H9 (cell line): ENCODE measurements at regions not wholly inside any gene's neighbourhood (a gene's known extent, or its start where the extent isn't known, plus 50 kb on each side); places are given as distances from the start of the nearest gene placed in this dataset.

ENCODE experiments used
- DNase-seq: peaks from one replicate; pipeline ENCODE4 v3.0.0-alpha.2; 2017
- H2AFZ ChIP-seq: one replicate; pipeline ENCODE4 v1.6.1; 2013; ENCODE audit warnings: mild to moderate bottlenecking, low read length, control low read depth, moderate library complexity
- H2AK5ac ChIP-seq: 2 replicates; pipeline ENCODE4 v1.6.1; 2013; ENCODE audit warnings: low read length, control low read depth, mixed read lengths; ENCODE audit not compliant: insufficient read length
- H2BK120ac ChIP-seq: one replicate; pipeline ENCODE4 v1.6.1; 2013; ENCODE audit warnings: low read depth, mild to moderate bottlenecking, low read length, control low read depth, inconsistent platforms; ENCODE audit not compliant: poor library complexity, severe bottlenecking
- H2BK12ac ChIP-seq: 2 replicates; pipeline ENCODE4 v1.6.1; 2013; ENCODE audit warnings: low read length, control low read depth, mixed read lengths, low read depth; ENCODE audit not compliant: insufficient read length
- H2BK15ac ChIP-seq: 2 replicates; pipeline ENCODE4 v1.6.1; 2013; ENCODE audit warnings: low read depth, low read length, control low read depth
- H2BK20ac ChIP-seq: one replicate; pipeline ENCODE4 v1.6.1; 2013; ENCODE audit warnings: low read depth, mild to moderate bottlenecking, low read length, control low read depth, inconsistent platforms; ENCODE audit not compliant: poor library complexity, severe bottlenecking
- H2BK5ac ChIP-seq: 2 replicates; pipeline ENCODE4 v1.6.1; 2013; ENCODE audit warnings: low read length, control low read depth, mixed read lengths; ENCODE audit not compliant: insufficient read length
- H3K14ac ChIP-seq: 2 replicates; pipeline ENCODE4 v1.6.1; 2013; ENCODE audit warnings: low read length, control low read depth; ENCODE audit not compliant: insufficient read depth
- H3K18ac ChIP-seq: 2 replicates; pipeline ENCODE4 v1.6.1; 2013; ENCODE audit warnings: low read depth, mild to moderate bottlenecking, mixed read lengths, low read length, control low read depth; ENCODE audit not compliant: insufficient read length
- H3K23ac ChIP-seq: 2 replicates; pipeline ENCODE4 v1.6.1; 2013; ENCODE audit warnings: low read length, control low read depth, mixed read lengths, low read depth; ENCODE audit not compliant: insufficient read length
- H3K23me2 ChIP-seq: 2 replicates; pipeline ENCODE4 v1.6.1; 2013; ENCODE audit warnings: low read depth, mild to moderate bottlenecking, mixed read lengths, low read length, control low read depth; ENCODE audit not compliant: insufficient read length, poor library complexity, severe bottlenecking
- H3K27ac ChIP-seq: 2 replicates; pipeline ENCODE4 v1.5.1; 2013; ENCODE audit warnings: low read length, control low read depth, mixed read lengths, low read depth; ENCODE audit not compliant: insufficient read length
- H3K27me3 ChIP-seq: 2 replicates; pipeline ENCODE4 v1.6.1; 2013; ENCODE audit warnings: low read length, control low read depth, inconsistent platforms; ENCODE audit not compliant: insufficient read depth
- H3K4ac ChIP-seq: 2 replicates; pipeline ENCODE4 v1.6.1; 2013; ENCODE audit warnings: low read depth, mild to moderate bottlenecking, control low read depth, inconsistent platforms, low read length, moderate library complexity
- H3K4me1 ChIP-seq: 2 replicates; pipeline ENCODE4 v1.6.1; 2013; ENCODE audit warnings: low read length, control low read depth, inconsistent platforms; ENCODE audit not compliant: insufficient read depth
- H3K4me2 ChIP-seq: 2 replicates; pipeline ENCODE4 v1.6.1; 2013; ENCODE audit warnings: low read length, control low read depth, mixed read lengths; ENCODE audit not compliant: insufficient read length, insufficient read depth
- H3K56ac ChIP-seq: 2 replicates; pipeline ENCODE4 v1.6.1; 2013; ENCODE audit warnings: low read depth, mild to moderate bottlenecking, mixed read lengths, low read length, control low read depth; ENCODE audit not compliant: insufficient read length
- H3K79me1 ChIP-seq: 2 replicates; pipeline ENCODE4 v1.6.1; 2013; ENCODE audit warnings: low read depth, mild to moderate bottlenecking, moderate library complexity, low read length, control low read depth, inconsistent platforms; ENCODE audit not compliant: insufficient read depth, poor library complexity, severe bottlenecking
- H3K79me2 ChIP-seq: 2 replicates; pipeline ENCODE4 v1.6.1; 2013; ENCODE audit warnings: low read length, control low read depth, inconsistent platforms; ENCODE audit not compliant: insufficient read depth
- H3K9ac ChIP-seq: 2 replicates; pipeline ENCODE4 v1.6.1; 2013; ENCODE audit warnings: low read length, control low read depth, mixed read lengths; ENCODE audit not compliant: insufficient read length; ENCODE audit errors: extremely low read depth
- H3K9me3 ChIP-seq: one replicate; pipeline ENCODE4 v1.6.1; 2013; ENCODE audit warnings: low read depth, low read length, inconsistent platforms; ENCODE audit not compliant: control insufficient read depth
- H3T11ph ChIP-seq: one replicate; pipeline ENCODE4 v1.6.1; 2013; ENCODE audit warnings: mild to moderate bottlenecking, low read length, control low read depth, inconsistent platforms
- H4K20me1 ChIP-seq: one replicate; pipeline ENCODE4 v1.6.1; 2013; ENCODE audit not compliant: control insufficient read depth, insufficient read length, insufficient read depth
- H4K5ac ChIP-seq: 2 replicates; pipeline ENCODE4 v1.6.1; 2013; ENCODE audit warnings: low read depth, mild to moderate bottlenecking, mixed read lengths, low read length, control low read depth; ENCODE audit not compliant: insufficient read length
- H4K8ac ChIP-seq: replicated peaks from 2 replicates; pipeline ENCODE4 v1.6.1; 2013; ENCODE audit warnings: low read length, control low read depth, mixed read lengths, low read depth; ENCODE audit not compliant: insufficient read length
- H4K91ac ChIP-seq: 2 replicates; pipeline ENCODE4 v1.6.1; 2013; ENCODE audit warnings: low read depth, mild to moderate bottlenecking, moderate library complexity, mixed read lengths, low read length, control low read depth; ENCODE audit not compliant: insufficient read length
- H3K27ac Mint-ChIP-seq, 3 experiments: 2 replicates in 2 of 3; 3 replicates in 1 of 3; pipeline ENCODE4 v1.8.0; 2020 to 2021; ENCODE audit warnings: mixed read lengths in 3 of 3, mild to moderate bottlenecking in 1 of 3, moderate library complexity in 1 of 3
- H3K27me3 Mint-ChIP-seq: 2 replicates; pipeline ENCODE4 v1.8.0; 2021; ENCODE audit warnings: low read depth, mild to moderate bottlenecking, moderate library complexity, mixed read lengths
- H3K36me3 Mint-ChIP-seq, 3 experiments: 2 replicates in 2 of 3; 3 replicates in 1 of 3; pipeline ENCODE4 v1.8.0; 2020 to 2021; ENCODE audit warnings: low read depth in 3 of 3, mixed read lengths in 3 of 3; ENCODE audit not compliant: insufficient read depth in 1 of 3
- H3K4me1 Mint-ChIP-seq, 2 experiments: 2 replicates each; pipeline ENCODE4 v1.8.0; 2020; ENCODE audit warnings: mixed read lengths in 2 of 2
- H3K4me3 Mint-ChIP-seq, 2 experiments: 2 replicates in 1 of 2; 3 replicates in 1 of 2; pipeline ENCODE4 v1.8.0; 2020 to 2021; ENCODE audit warnings: mild to moderate bottlenecking in 2 of 2, mixed read lengths in 2 of 2, moderate library complexity in 1 of 2
- H3K9me3 Mint-ChIP-seq, 2 experiments: 2 replicates in 1 of 2; 3 replicates in 1 of 2; pipeline ENCODE4 v1.8.0; 2020; ENCODE audit warnings: mild to moderate bottlenecking in 2 of 2, mixed read lengths in 2 of 2, moderate library complexity in 1 of 2
- CTCF ChIP-seq: fragments of 200-600 bp; sonication (generic); conservative IDR thresholded peaks from 3 replicates; pipeline ENCODE4 v1.8.0; 2021; ENCODE audit warnings: antibody characterized with exemption, mild to moderate bottlenecking
- WGBS: extraction: QIAGEN DNeasy Blood & Tissue Kit; methylation state at CpG from one replicate; pipeline ENCODE4 v1.1.7; 2013; ENCODE audit warnings: missing lambda C conversion rate, low lambda C conversion rate, mixed read lengths; ENCODE audit not compliant: insufficient read length; ENCODE audit errors: extremely low coverage; 5-methylcytosine and 5-hydroxymethylcytosine counted together

GRCh38 chr9:89902450-89903140 is 297.8 kb downstream of the GADD45G start:
- no peak overlapping the region for H2BK15ac ChIP-seq
- no CpG with 5 or more reads among the region's 8 CpGs for WGBS
- no peak overlapping the region for H3K4ac ChIP-seq
- H2BK12ac ChIP-seq: no peak overlapping the region
- H3K56ac ChIP-seq: no peak overlapping the region
- no peak overlapping the region for H2BK5ac ChIP-seq
- H3K27me3 Mint-ChIP-seq: peaks cover 2% of the 10 kb centered on the region; the same call in 1 of the 2 replicates
- no peaks in the 10 kb centered on the region for H3K79me1 ChIP-seq
- no peak overlapping the region for H2BK20ac ChIP-seq
- no peak overlapping the region for H3K27ac ChIP-seq
- H3K23me2 ChIP-seq: no peaks in the 10 kb centered on the region
- no peak overlapping the region for H3K27ac Mint-ChIP-seq
- H3K36me3 Mint-ChIP-seq: no peaks in the 10 kb centered on the region
- H3K9me3 ChIP-seq: no peaks in the 10 kb centered on the region
- H3K4me1 ChIP-seq: peaks cover 5% of the 10 kb centered on the region
- no peak overlapping the region for H3K18ac ChIP-seq
- H3K27me3 ChIP-seq: no peaks in the 10 kb centered on the region
- H3K4me2 ChIP-seq: no peak overlapping the region
- H3K14ac ChIP-seq: no peak overlapping the region
- no peak overlapping the region for H3K9ac ChIP-seq
- no peak overlapping the region for H4K8ac ChIP-seq
- H3T11ph ChIP-seq: no peak overlapping the region
- no peaks in the 10 kb centered on the region; a peak in 1 of 5 replicates for H3K9me3 Mint-ChIP-seq
- H3K79me2 ChIP-seq: no peaks in the 10 kb centered on the region
- H3K4me3 Mint-ChIP-seq: no peak overlapping the region
- no peaks in the 10 kb centered on the region for H4K20me1 ChIP-seq
- H2AK5ac ChIP-seq: no peak overlapping the region
- DNase-seq: peak; percentile 14
- no peak for TF ChIP-seq CTCF
- no peak overlapping the region for H4K5ac ChIP-seq
- H4K91ac ChIP-seq: no peak overlapping the region
- no peak overlapping the region for H2AFZ ChIP-seq
- no peak overlapping the region for H3K23ac ChIP-seq
- no peak overlapping the region for H2BK120ac ChIP-seq
- H3K4me1 Mint-ChIP-seq: peaks cover 20 to 22% of the 10 kb centered on the region in 2 experiments
